ENCODE measurements at regions not wholly inside any gene's neighbourhood (a gene's known extent, or its start where the extent isn't known, plus 50 kb on each side); places are given as distances from the start of the nearest gene placed in this dataset.

GRCh38 chr1:217025381-217025780, 302.2 kb upstream of the ESRRG start:
- no peak for TF ChIP-seq FOXP2 (optimal IDR thresholded peaks at IDR 0.05; ENCODE audit: borderline replicate concordance, extremely low read depth, extremely low read length, insufficient read depth)
- no peak for TF ChIP-seq POLR2AphosphoS5 (IDR thresholded peaks at IDR 0.05; ENCODE audit: low read depth, low read length)
- no peak for TF ChIP-seq REST (IDR thresholded peaks at IDR 0.05; ENCODE audit: insufficient read depth in 1 of 2, low read depth in 2 of 2, low read length in 2 of 2)
- TF ChIP-seq SIN3A (IDR thresholded peaks at IDR 0.05; ENCODE audit: borderline replicate concordance, insufficient read depth, low read length) = no peak
- no peak for TF ChIP-seq TAF1 (IDR thresholded peaks at IDR 0.05; ENCODE audit: borderline replicate concordance, insufficient read depth, low read length)

GRCh38 chr1:217024911-217025310, 301.7 kb upstream of the ESRRG start:
- no peak for TF ChIP-seq POLR2AphosphoS5 (IDR thresholded peaks at IDR 0.05; ENCODE audit: low read depth, low read length)
- TF ChIP-seq FOXP2 (optimal IDR thresholded peaks at IDR 0.05; ENCODE audit: borderline replicate concordance, extremely low read depth, extremely low read length, insufficient read depth) = no peak
- no peak for TF ChIP-seq REST (IDR thresholded peaks at IDR 0.05; ENCODE audit: insufficient read depth in 1 of 2, low read depth in 2 of 2, low read length in 2 of 2)
- no peak for TF ChIP-seq TAF1 (IDR thresholded peaks at IDR 0.05; ENCODE audit: borderline replicate concordance, insufficient read depth, low read length)
- TF ChIP-seq SIN3A (IDR thresholded peaks at IDR 0.05; ENCODE audit: borderline replicate concordance, insufficient read depth, low read length) = no peak

GRCh38 chr1:217021956-217022355, 298.7 kb upstream of the ESRRG start:
- TF ChIP-seq SIN3A (IDR thresholded peaks at IDR 0.05; ENCODE audit: borderline replicate concordance, insufficient read depth, low read length) = no peak
- no peak for TF ChIP-seq POLR2AphosphoS5 (IDR thresholded peaks at IDR 0.05; ENCODE audit: low read depth, low read length)
- no peak for TF ChIP-seq REST (IDR thresholded peaks at IDR 0.05; ENCODE audit: insufficient read depth in 1 of 2, low read depth in 2 of 2, low read length in 2 of 2)

GRCh38 chr1:217021400-217021799, 298.2 kb upstream of the ESRRG start:
- TF ChIP-seq TAF1 (IDR thresholded peaks at IDR 0.05; ENCODE audit: borderline replicate concordance, insufficient read depth, low read length) (no peak), FOXP2 (optimal IDR thresholded peaks at IDR 0.05; ENCODE audit: borderline replicate concordance, extremely low read depth, extremely low read length, insufficient read depth) (no peak), POLR2AphosphoS5 (IDR thresholded peaks at IDR 0.05; ENCODE audit: low read depth, low read length) (no peak), SIN3A (IDR thresholded peaks at IDR 0.05; ENCODE audit: borderline replicate concordance, insufficient read depth, low read length) (no peak)

GRCh38 chr1:217019475-217019874, 296.2 kb upstream of the ESRRG start:
- no peak for TF ChIP-seq REST (IDR thresholded peaks at IDR 0.05; ENCODE audit: insufficient read depth in 1 of 2, low read depth in 2 of 2, low read length in 2 of 2)
- TF ChIP-seq SIN3A (IDR thresholded peaks at IDR 0.05; ENCODE audit: borderline replicate concordance, insufficient read depth, low read length) = no peak
- no peak for TF ChIP-seq TAF1 (IDR thresholded peaks at IDR 0.05; ENCODE audit: borderline replicate concordance, insufficient read depth, low read length)
- TF ChIP-seq FOXP2 (optimal IDR thresholded peaks at IDR 0.05; ENCODE audit: borderline replicate concordance, extremely low read depth, extremely low read length, insufficient read depth) = no peak
- TF ChIP-seq POLR2AphosphoS5 (IDR thresholded peaks at IDR 0.05; ENCODE audit: low read depth, low read length) = no peak

Measured in PFSK-1 (cell line).